Effector memory CD4-positive, alpha-beta T cell (primary cell): ENCODE measurements at regions not wholly inside any gene's neighbourhood (a gene's known extent, or its start where the extent isn't known, plus 50 kb on each side); places are given as distances from the start of the nearest gene placed in this dataset.

Experiments used
- DNase-seq, 3 donors: peaks; one replicate each; pipeline ENCODE4 v3.0.0-alpha.2; 2020
- H3K27ac ChIP-seq: 2 replicates; pipeline ENCODE4 v1.7.0; 2013; ENCODE audit warnings: mild to moderate bottlenecking, low read length, moderate library complexity; ENCODE audit not compliant: insufficient read depth, poor library complexity, severe bottlenecking
- H3K27me3 ChIP-seq: replicated peaks from 2 replicates; pipeline ENCODE4 v1.7.0; 2013; ENCODE audit warnings: mild to moderate bottlenecking, low read length; ENCODE audit not compliant: insufficient read depth, control insufficient read depth, poor library complexity, severe bottlenecking
- H3K36me3 ChIP-seq: 2 replicates; pipeline ENCODE4 v1.7.0; 2013; ENCODE audit warnings: mild to moderate bottlenecking, low read length, moderate library complexity; ENCODE audit not compliant: control insufficient read depth, insufficient read depth
- H3K4me1 ChIP-seq: 2 replicates; pipeline ENCODE4 v1.7.0; 2013; ENCODE audit warnings: low read length, mild to moderate bottlenecking; ENCODE audit not compliant: control insufficient read depth, insufficient read depth, poor library complexity, severe bottlenecking
- H3K4me3 ChIP-seq: 2 replicates; pipeline ENCODE4 v1.7.0; 2013; ENCODE audit warnings: low read length, low read depth, mild to moderate bottlenecking; ENCODE audit not compliant: insufficient read depth, poor library complexity, severe bottlenecking
- H3K9me3 ChIP-seq: 2 replicates; pipeline ENCODE4 v1.7.0; 2013; ENCODE audit warnings: mild to moderate bottlenecking, low read length, moderate library complexity; ENCODE audit not compliant: control insufficient read depth

DNA sequence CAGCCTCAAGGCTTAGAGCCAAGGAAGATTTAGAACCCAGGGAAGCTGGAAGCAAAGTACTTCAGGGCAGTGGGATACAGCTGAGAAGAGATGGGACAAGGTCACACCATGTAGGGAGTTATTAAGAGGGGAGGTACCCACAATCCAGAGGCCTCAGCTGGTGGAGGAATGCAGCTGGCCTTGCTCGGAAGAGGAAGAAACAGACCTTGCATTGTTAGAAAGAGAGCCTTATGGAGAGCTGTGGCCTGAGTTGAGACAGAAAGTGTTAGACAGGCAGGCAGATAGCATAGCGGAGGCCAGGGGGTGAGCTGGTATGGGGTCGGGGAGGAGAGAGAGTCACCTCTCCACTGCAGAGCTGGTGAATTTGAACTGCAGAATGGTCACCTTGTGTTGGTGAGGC, 173.1 kb downstream of the JCAD start:
- DNase-seq = no peak
- no peak overlapping the region for H3K27ac ChIP-seq
- no peaks in the 10 kb centered on the region for H3K27me3 ChIP-seq
- no peaks in the 10 kb centered on the region for H3K36me3 ChIP-seq
- H3K4me1 ChIP-seq = no peaks in the 10 kb centered on the region
- H3K4me3 ChIP-seq = no peak overlapping the region
- no peaks in the 10 kb centered on the region for H3K9me3 ChIP-seq

DNA sequence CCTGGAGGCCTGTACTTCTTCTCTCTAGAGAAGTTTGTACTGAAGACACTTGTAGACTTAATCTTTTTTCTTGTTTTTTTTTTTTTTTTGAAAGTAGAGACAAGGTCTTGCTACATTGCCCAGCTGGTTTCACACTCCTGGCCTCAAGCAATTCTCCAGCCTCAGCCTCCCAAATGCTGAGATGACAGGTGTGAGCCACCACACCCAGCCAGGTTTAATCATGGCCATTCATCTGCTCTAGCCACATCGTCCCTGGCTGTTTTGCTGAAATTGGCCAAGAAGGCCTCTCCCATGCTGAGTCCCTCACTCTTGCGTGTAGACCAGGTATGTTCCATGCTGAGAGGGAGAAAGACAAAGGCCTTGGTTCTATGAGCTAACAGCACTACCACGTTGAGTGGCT, 176.2 kb downstream of the JCAD start:
- Histone ChIP-seq H3K36me3 (no peaks in the 10 kb centered on the region), H3K9me3 (no peaks in the 10 kb centered on the region), H3K27me3 (no peaks in the 10 kb centered on the region), H3K4me1 (no peaks in the 10 kb centered on the region), H3K4me3 (no peak overlapping the region), H3K27ac (no peak overlapping the region)
- DNase-seq = no peak

DNA sequence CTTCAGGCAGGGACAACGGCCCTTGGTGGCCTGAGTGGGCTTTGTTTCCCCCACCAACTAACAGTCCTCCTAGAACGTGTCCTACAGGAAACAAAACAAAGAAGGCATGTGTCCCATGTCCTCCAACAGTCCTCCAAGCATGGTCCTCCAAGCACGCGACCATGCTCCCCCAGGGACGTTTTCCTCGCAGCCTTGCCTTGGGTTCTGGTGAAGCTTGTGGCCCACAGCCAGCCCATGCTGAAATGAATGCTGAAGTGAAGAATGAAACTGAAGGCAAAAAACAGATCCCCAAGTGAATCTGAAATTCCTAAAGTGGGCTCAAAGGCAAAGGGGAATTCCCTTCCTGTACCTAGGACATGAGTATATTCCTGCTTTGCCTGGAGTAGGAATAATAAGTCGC, 176.6 kb downstream of the JCAD start:
- Histone ChIP-seq H3K27ac (no peak overlapping the region), H3K9me3 (no peaks in the 10 kb centered on the region), H3K27me3 (no peaks in the 10 kb centered on the region), H3K4me3 (no peak overlapping the region), H3K4me1 (no peaks in the 10 kb centered on the region), H3K36me3 (no peaks in the 10 kb centered on the region)
- no peak for DNase-seq

DNA sequence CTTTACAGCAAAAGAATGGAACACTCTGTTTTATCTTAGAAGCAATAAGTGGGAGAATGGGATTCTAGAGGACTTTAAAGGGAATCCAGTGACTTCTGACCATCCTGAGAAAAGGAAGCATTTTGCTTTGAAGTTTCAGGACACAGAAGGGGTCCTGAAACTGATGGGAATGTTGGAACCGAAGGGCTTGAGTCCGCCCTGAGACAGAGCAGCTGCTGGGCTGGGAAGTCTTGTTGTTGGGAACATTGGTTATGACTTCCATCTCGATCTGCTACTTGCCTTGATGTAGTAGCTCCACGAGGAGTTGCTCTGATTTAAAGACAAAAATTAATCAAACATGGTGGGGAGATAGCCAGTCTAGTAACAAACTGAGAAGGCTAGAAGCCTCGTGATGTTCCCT, 177.6 kb downstream of the JCAD start:
- no peaks in the 10 kb centered on the region for H3K27me3 ChIP-seq
- H3K36me3 ChIP-seq = no peaks in the 10 kb centered on the region
- no peak for DNase-seq
- no peaks in the 10 kb centered on the region for H3K9me3 ChIP-seq
- H3K27ac ChIP-seq = no peak overlapping the region
- no peaks in the 10 kb centered on the region for H3K4me1 ChIP-seq
- H3K4me3 ChIP-seq = no peak overlapping the region

GRCh38 chr10:29881336-29881771, 178.0 kb downstream of the JCAD start:
- no peaks in the 10 kb centered on the region for H3K27me3 ChIP-seq
- H3K4me3 ChIP-seq = no peak overlapping the region
- no peaks in the 10 kb centered on the region for H3K36me3 ChIP-seq
- H3K4me1 ChIP-seq = no peaks in the 10 kb centered on the region
- no peak for DNase-seq
- H3K9me3 ChIP-seq = no peaks in the 10 kb centered on the region
- H3K27ac ChIP-seq = no peak overlapping the region

GRCh38 chr10:29880856-29881255, 178.5 kb downstream of the JCAD start:
- no peaks in the 10 kb centered on the region for H3K4me1 ChIP-seq
- no peaks in the 10 kb centered on the region for H3K9me3 ChIP-seq
- no peak overlapping the region for H3K27ac ChIP-seq
- no peak overlapping the region for H3K4me3 ChIP-seq
- no peaks in the 10 kb centered on the region for H3K27me3 ChIP-seq
- DNase-seq = no peak
- no peaks in the 10 kb centered on the region for H3K36me3 ChIP-seq

GRCh38 chr10:29879862-29880261, 179.5 kb downstream of the JCAD start:
- Histone ChIP-seq H3K4me3 (no peak overlapping the region), H3K4me1 (no peaks in the 10 kb centered on the region), H3K27me3 (no peaks in the 10 kb centered on the region), H3K36me3 (no peaks in the 10 kb centered on the region), H3K9me3 (no peaks in the 10 kb centered on the region), H3K27ac (no peak overlapping the region)
- DNase-seq = no peak

DNA sequence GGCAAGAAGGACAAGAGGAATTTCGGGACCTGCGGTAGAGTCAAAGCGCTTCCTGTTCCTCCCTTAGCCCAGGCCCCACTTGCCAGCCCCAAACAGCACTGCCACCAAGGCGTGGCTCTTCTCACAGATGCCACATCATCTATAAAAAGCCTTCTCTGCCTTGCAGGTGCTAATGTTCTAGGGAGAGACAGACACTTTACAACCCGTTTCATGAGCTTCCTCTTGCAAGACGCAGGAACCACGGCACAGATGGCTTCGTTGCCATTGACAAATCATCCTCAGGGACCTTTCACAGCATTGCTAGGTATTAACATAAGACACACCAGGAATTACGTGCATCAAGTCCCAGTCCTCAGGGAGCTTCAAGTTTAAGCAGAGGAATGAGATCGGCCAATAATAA, 180.9 kb downstream of the JCAD start:
- DNase-seq = no peak
- Histone ChIP-seq H3K4me1 (no peaks in the 10 kb centered on the region), H3K4me3 (no peak overlapping the region), H3K27me3 (no peaks in the 10 kb centered on the region), H3K36me3 (no peaks in the 10 kb centered on the region), H3K27ac (no peak overlapping the region), H3K9me3 (no peaks in the 10 kb centered on the region)

DNA sequence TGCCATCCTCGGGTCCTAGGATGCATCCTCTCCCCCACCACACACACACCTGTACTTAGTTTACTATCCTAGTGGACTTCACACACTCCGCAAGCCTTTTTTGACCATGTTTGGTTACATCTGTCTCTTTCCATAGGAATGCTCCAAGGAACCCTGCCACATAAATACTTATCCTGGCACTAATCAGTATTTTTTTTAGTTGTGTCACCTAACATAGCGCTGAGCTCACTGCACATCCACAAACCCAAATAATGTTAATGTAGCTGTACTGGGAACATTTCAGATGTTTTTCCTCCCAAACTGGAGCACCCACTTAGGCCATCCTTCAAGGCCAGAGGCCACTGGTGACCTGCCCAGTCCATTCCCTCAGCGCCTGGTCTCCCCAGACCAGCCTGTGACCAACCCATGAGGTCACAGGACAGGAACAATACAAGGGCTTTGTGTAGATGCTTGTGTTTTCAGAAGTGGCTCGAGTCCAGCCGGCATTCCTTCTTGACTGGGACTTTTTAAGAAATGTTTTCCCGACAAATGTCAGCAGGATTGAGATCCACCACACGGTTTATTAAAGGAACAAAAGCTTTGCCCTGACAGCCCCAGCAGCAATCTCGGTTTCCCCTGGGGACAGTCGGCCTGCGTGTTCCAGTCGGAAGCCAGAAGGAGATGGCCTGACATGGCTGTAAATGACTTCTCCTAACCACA, 181.4 kb downstream of the JCAD start:
- no peaks in the 10 kb centered on the region for H3K9me3 ChIP-seq
- H3K36me3 ChIP-seq = no peaks in the 10 kb centered on the region
- no peaks in the 10 kb centered on the region for H3K4me1 ChIP-seq
- no peak overlapping the region for H3K4me3 ChIP-seq
- no peaks in the 10 kb centered on the region for H3K27me3 ChIP-seq
- no peak for DNase-seq
- H3K27ac ChIP-seq = no peak overlapping the region

- DNase-seq = no peak
- no peaks in the 10 kb centered on the region for H3K9me3 ChIP-seq
- no peaks in the 10 kb centered on the region for H3K27me3 ChIP-seq
- no peaks in the 10 kb centered on the region for H3K36me3 ChIP-seq
- H3K4me1 ChIP-seq = no peaks in the 10 kb centered on the region
- no peak overlapping the region for H3K4me3 ChIP-seq
- H3K27ac ChIP-seq = no peak overlapping the region
Measured at GRCh38 chr10:29876008-29876555, 183.3 kb downstream of the JCAD start.
